ENCODE measurements at regions not wholly inside any gene's neighbourhood (a gene's known extent, or its start where the extent isn't known, plus 50 kb on each side); places are given as distances from the start of the nearest gene placed in this dataset.

- in situ Hi-C loops (cut with MboI) = loop anchor here (25.0 kb wide), 2 partner anchors 130 to 380 kb away; no protein-coding TSS in a partner anchor
These were observed 132.5 kb downstream of the ALDH8A1 start for GRCh38 chr6:134817448-134817847.

GRCh38 chr6:134816780-134817179, 133.1 kb downstream of the ALDH8A1 start:
- 44 to 47% methylated on average over 3 of the region's 3 CpGs for WGBS, 2 experiments (ENCODE audit: low coverage in 1 of 2, low lambda C conversion rate in 2 of 2, missing lambda C conversion rate in 2 of 2)
- no peak overlapping the region for H2AFZ ChIP-seq

More at GRCh38 chr6:134817448-134817847, 132.5 kb downstream of the ALDH8A1 start:
- WGBS, 2 experiments (ENCODE audit: low coverage in 1 of 2, low lambda C conversion rate in 2 of 2, missing lambda C conversion rate in 2 of 2) = 95 to 100% methylated on average over 10 of the region's 10 CpGs
- Histone ChIP-seq H3K27ac (no peak overlapping the region), H3K9ac (no peak overlapping the region), H3K9me3 (ENCODE audit: low read depth) (no peaks in the 10 kb centered on the region), H3K36me3 (ENCODE audit: low read depth) (no peaks in the 10 kb centered on the region), H3K4me1 (ENCODE audit: insufficient read depth) (peaks cover 25% of the 10 kb centered on the region), H3K4me3 (no peak overlapping the region), H3K9me2 (ENCODE audit: insufficient read depth) (no peaks in the 10 kb centered on the region), H3K27me3 (replicated peaks; ENCODE audit: insufficient read depth) (no peaks in the 10 kb centered on the region), H3K4me2 (ENCODE audit: unreplicated experiment) (no peak overlapping the region), H2AFZ (no peak overlapping the region), H3F3A (ENCODE audit: insufficient read depth) (peaks cover 12% of the 10 kb centered on the region; the same call in 1 of the 2 replicates), H4K20me1 (ENCODE audit: insufficient read depth) (no peaks in the 10 kb centered on the region), H3K79me2 (ENCODE audit: insufficient read depth) (no peaks in the 10 kb centered on the region)
- no peak for DNase-seq
- TF ChIP-seq EZH2 (IDR thresholded peaks at IDR 0.05; ENCODE audit: insufficient read depth, poor library complexity, severe bottlenecking) (no peak), EZH2phosphoT487 (IDR thresholded peaks at IDR 0.05; ENCODE audit: insufficient read depth, low read depth) (no peak)

GRCh38 chr6:134816300-134816699, 133.6 kb downstream of the ALDH8A1 start:
- DNase-seq = no peak
- Histone ChIP-seq H3F3A (ENCODE audit: insufficient read depth) (peaks cover 12% of the 10 kb centered on the region; the same call in 1 of the 2 replicates), H3K36me3 (ENCODE audit: low read depth) (no peaks in the 10 kb centered on the region), H2AFZ (no peak overlapping the region), H3K9me3 (ENCODE audit: low read depth) (no peaks in the 10 kb centered on the region), H3K4me2 (ENCODE audit: unreplicated experiment) (no peak overlapping the region), H3K27me3 (replicated peaks; ENCODE audit: insufficient read depth) (no peaks in the 10 kb centered on the region), H3K4me3 (no peak overlapping the region), H3K79me2 (ENCODE audit: insufficient read depth) (no peaks in the 10 kb centered on the region), H3K9me2 (ENCODE audit: insufficient read depth) (no peaks in the 10 kb centered on the region), H3K9ac (no peak overlapping the region), H4K20me1 (ENCODE audit: insufficient read depth) (no peaks in the 10 kb centered on the region), H3K4me1 (ENCODE audit: insufficient read depth) (peaks cover 25% of the 10 kb centered on the region), H3K27ac (no peak overlapping the region)
- WGBS, 2 experiments (ENCODE audit: low coverage in 1 of 2, low lambda C conversion rate in 2 of 2, missing lambda C conversion rate in 2 of 2) = 35 to 38% methylated on average over 1 of the region's 1 CpG
- TF ChIP-seq EZH2phosphoT487 (IDR thresholded peaks at IDR 0.05; ENCODE audit: insufficient read depth, low read depth) = no peak
- in situ Hi-C loops (cut with MboI) = loop anchor here (25.0 kb wide), 2 partner anchors 129 to 379 kb away; no protein-coding TSS in a partner anchor

More at GRCh38 chr6:134816780-134817179, 133.1 kb downstream of the ALDH8A1 start:
- Histone ChIP-seq H3K4me3 (no peak overlapping the region), H3K27ac (no peak overlapping the region), H3K36me3 (ENCODE audit: low read depth) (no peaks in the 10 kb centered on the region), H3K79me2 (ENCODE audit: insufficient read depth) (no peaks in the 10 kb centered on the region), H3K9me2 (ENCODE audit: insufficient read depth) (no peaks in the 10 kb centered on the region), H3K4me1 (ENCODE audit: insufficient read depth) (peaks cover 25% of the 10 kb centered on the region), H3K4me2 (ENCODE audit: unreplicated experiment) (no peak overlapping the region), H3K9ac (no peak overlapping the region), H4K20me1 (ENCODE audit: insufficient read depth) (no peaks in the 10 kb centered on the region), H3K9me3 (ENCODE audit: low read depth) (no peaks in the 10 kb centered on the region), H3F3A (ENCODE audit: insufficient read depth) (peaks cover 12% of the 10 kb centered on the region; the same call in 1 of the 2 replicates), H3K27me3 (replicated peaks; ENCODE audit: insufficient read depth) (no peaks in the 10 kb centered on the region)
- DNase-seq = peak; percentile 30
- no peak for TF ChIP-seq EZH2phosphoT487 (IDR thresholded peaks at IDR 0.05; ENCODE audit: insufficient read depth, low read depth)
- no peak for TF ChIP-seq EZH2 (IDR thresholded peaks at IDR 0.05; ENCODE audit: insufficient read depth, poor library complexity, severe bottlenecking)
- in situ Hi-C loops (cut with MboI) = loop anchor here (25.0 kb wide), 2 partner anchors 129 to 379 kb away; no protein-coding TSS in a partner anchor

GRCh38 chr6:134814076-134814695, 135.7 kb downstream of the ALDH8A1 start:
- Histone ChIP-seq H4K20me1 (ENCODE audit: insufficient read depth) (no peaks in the 10 kb centered on the region), H3K36me3 (ENCODE audit: low read depth) (no peaks in the 10 kb centered on the region), H2AFZ (no peak overlapping the region), H3K27ac (no peak overlapping the region), H3F3A (ENCODE audit: insufficient read depth) (peaks cover 3% of the 10 kb centered on the region; the same call in 1 of the 2 replicates), H3K4me1 (ENCODE audit: insufficient read depth) (peaks cover 26% of the 10 kb centered on the region), H3K9me3 (ENCODE audit: low read depth) (no peaks in the 10 kb centered on the region), H3K79me2 (ENCODE audit: insufficient read depth) (no peaks in the 10 kb centered on the region), H3K9me2 (ENCODE audit: insufficient read depth) (no peaks in the 10 kb centered on the region), H3K4me2 (ENCODE audit: unreplicated experiment) (no peak overlapping the region), H3K27me3 (replicated peaks; ENCODE audit: insufficient read depth) (no peaks in the 10 kb centered on the region), H3K4me3 (no peak overlapping the region), H3K9ac (no peak overlapping the region)
- WGBS, 2 experiments (ENCODE audit: low coverage in 1 of 2, low lambda C conversion rate in 2 of 2, missing lambda C conversion rate in 2 of 2) = 96 to 98% methylated on average over 4 of the region's 4 CpGs
- peak; percentile 38 for DNase-seq
- TF ChIP-seq EZH2 (IDR thresholded peaks at IDR 0.05; ENCODE audit: insufficient read depth, poor library complexity, severe bottlenecking) (no peak), EZH2phosphoT487 (IDR thresholded peaks at IDR 0.05; ENCODE audit: insufficient read depth, low read depth) (no peak)
- in situ Hi-C loops (cut with MboI) = loop anchor here (25.0 kb wide), 2 partner anchors 127 to 377 kb away; no protein-coding TSS in a partner anchor
